NT2/D1 (cell line): ENCODE measurements at regions not wholly inside any gene's neighbourhood (a gene's known extent, or its start where the extent isn't known, plus 50 kb on each side); places are given as distances from the start of the nearest gene placed in this dataset.
"Not testable (repeated sequence)": the region's sequence is repeated elsewhere in the genome, so short reads cannot be mapped to it uniquely, and the experiment has no call there.

Experiments used
- DNase-seq: peaks from one replicate; pipeline ENCODE4 v3.0.0-alpha.2; 2011; ENCODE audit warnings: low read depth, low spot score
- H3K27me3 ChIP-seq: 2 replicates; pipeline ENCODE4 v1.6.0; 2011; ENCODE audit warnings: mild to moderate bottlenecking; ENCODE audit not compliant: insufficient read length, insufficient read depth
- H3K36me3 ChIP-seq: 2 replicates; pipeline ENCODE4 v1.6.1; 2011; ENCODE audit warnings: mild to moderate bottlenecking, low read length, mixed read lengths; ENCODE audit not compliant: insufficient read depth, insufficient read length
- H3K4me1 ChIP-seq: 2 replicates; pipeline ENCODE4 v1.5.1; 2011; ENCODE audit not compliant: insufficient read depth, insufficient read length
- H3K4me3 ChIP-seq: 2 replicates; pipeline ENCODE4 v1.5.1; 2011; ENCODE audit warnings: low read depth; ENCODE audit not compliant: insufficient read length
- H3K9ac ChIP-seq: 2 replicates; pipeline ENCODE4 v1.6.0; 2011; ENCODE audit warnings: low read depth; ENCODE audit not compliant: insufficient read length
- H3K9me3 ChIP-seq: 2 replicates; pipeline ENCODE4 v1.5.1; 2011; ENCODE audit warnings: mild to moderate bottlenecking, low read length; ENCODE audit not compliant: insufficient read depth
- SUZ12 ChIP-seq: IDR thresholded peaks from 2 replicates; pipeline ENCODE4 v1.6.1; 2011; ENCODE audit not compliant: insufficient read length, insufficient read depth; ENCODE audit errors: extremely low read depth
- YY1 ChIP-seq: IDR thresholded peaks from 2 replicates; pipeline ENCODE4 v1.6.1; 2011; ENCODE audit not compliant: insufficient read length, insufficient read depth
- ZNF274 ChIP-seq: IDR thresholded peaks from 2 replicates; pipeline ENCODE4 v1.6.1; 2011; ENCODE audit warnings: mild to moderate bottlenecking, low read depth, low read length

GRCh38 chr12:18886962-18887361, 149.0 kb downstream of the CAPZA3 start:
- Histone ChIP-seq H3K36me3 (no peaks in the 10 kb centered on the region), H3K9me3 (no peaks in the 10 kb centered on the region), H3K4me1 (no peaks in the 10 kb centered on the region), H3K27me3 (no peaks in the 10 kb centered on the region), H3K4me3 (no peak overlapping the region), H3K9ac (no peak overlapping the region)
- no peak for TF ChIP-seq ZNF274
- no peak for TF ChIP-seq SUZ12
- DNase-seq, result no peak

GRCh38 chr12:18887368-18887767, 149.4 kb downstream of the CAPZA3 start:
- DNase-seq, result no peak
- Histone ChIP-seq H3K4me1 (no peaks in the 10 kb centered on the region), H3K9me3 (no peaks in the 10 kb centered on the region), H3K9ac (no peak overlapping the region), H3K4me3 (no peak overlapping the region), H3K36me3 (no peaks in the 10 kb centered on the region), H3K27me3 (no peaks in the 10 kb centered on the region)
- no peak for TF ChIP-seq SUZ12
- TF ChIP-seq ZNF274, result no peak
- TF ChIP-seq YY1, result no peak

GRCh38 chr12:18888047-18888446, 150.1 kb downstream of the CAPZA3 start:
- no peak overlapping the region for H3K4me3 ChIP-seq
- no peaks in the 10 kb centered on the region for H3K27me3 ChIP-seq
- no peaks in the 10 kb centered on the region for H3K36me3 ChIP-seq
- peak; percentile 43 for DNase-seq
- H3K4me1 ChIP-seq, result no peaks in the 10 kb centered on the region
- TF ChIP-seq ZNF274, result no peak
- TF ChIP-seq SUZ12, result no peak
- no peak for TF ChIP-seq YY1
- H3K9ac ChIP-seq, result no peak overlapping the region
- H3K9me3 ChIP-seq, result no peaks in the 10 kb centered on the region

- not testable (repeated sequence) for H3K27me3 ChIP-seq, H3K36me3 ChIP-seq, H3K4me1 ChIP-seq, H3K9ac ChIP-seq, H3K9me3 ChIP-seq, H3K4me3 ChIP-seq, DNase-seq
These were observed 152.7 kb downstream of the CAPZA3 start for GRCh38 chr12:18890621-18891020.

GRCh38 chr12:18895540-18895939, 157.6 kb downstream of the CAPZA3 start:
- no peak for DNase-seq
- Histone ChIP-seq H3K36me3 (no peaks in the 10 kb centered on the region), H3K4me3 (no peak overlapping the region), H3K27me3 (no peaks in the 10 kb centered on the region), H3K4me1 (peaks cover 13% of the 10 kb centered on the region), H3K9me3 (peaks cover 12% of the 10 kb centered on the region; the same call in 1 of the 2 replicates), H3K9ac (no peak overlapping the region)
- no peak for TF ChIP-seq SUZ12
- no peak for TF ChIP-seq YY1
- TF ChIP-seq ZNF274, result no peak

- Histone ChIP-seq H3K4me3 (no peak overlapping the region), H3K4me1 (peaks cover 13% of the 10 kb centered on the region), H3K36me3 (no peaks in the 10 kb centered on the region), H3K9me3 (peaks cover 12% of the 10 kb centered on the region; the same call in 1 of the 2 replicates), H3K27me3 (no peaks in the 10 kb centered on the region), H3K9ac (peak overlapping the region; percentile 10)
- TF ChIP-seq YY1, result peak; percentile 61
- TF ChIP-seq ZNF274, result no peak
- DNase-seq, result peak; percentile 95
These were observed 158.0 kb downstream of the CAPZA3 start for GRCh38 chr12:18895946-18896345.

GRCh38 chr12:18897823-18898222, 159.9 kb downstream of the CAPZA3 start:
- Histone ChIP-seq H3K4me3 (no peak overlapping the region), H3K9ac (no peak overlapping the region), H3K4me1 (peaks cover 13% of the 10 kb centered on the region), H3K9me3 (peaks cover 12% of the 10 kb centered on the region; the same call in 1 of the 2 replicates), H3K27me3 (no peaks in the 10 kb centered on the region), H3K36me3 (no peaks in the 10 kb centered on the region)
- TF ChIP-seq ZNF274 (no peak), YY1 (no peak), SUZ12 (no peak)
- DNase-seq, result no peak

GRCh38 chr12:18898470-18898869, 160.6 kb downstream of the CAPZA3 start:
- Histone ChIP-seq H3K9ac (no peak overlapping the region), H3K9me3 (peaks cover 12% of the 10 kb centered on the region; the same call in 1 of the 2 replicates), H3K27me3 (no peaks in the 10 kb centered on the region), H3K4me1 (peaks cover 13% of the 10 kb centered on the region), H3K4me3 (no peak overlapping the region), H3K36me3 (no peaks in the 10 kb centered on the region)
- no peak for TF ChIP-seq YY1
- no peak for TF ChIP-seq SUZ12
- TF ChIP-seq ZNF274, result no peak
- DNase-seq, result no peak
